MM.1S (cell line): ENCODE measurements at regions not wholly inside any gene's neighbourhood (a gene's known extent, or its start where the extent isn't known, plus 50 kb on each side); places are given as distances from the start of the nearest gene placed in this dataset.

Experiments used
- EZH2 ChIP-seq: fragments of 300-600 bp; sonication (generic); optimal IDR thresholded peaks from 2 replicates; pipeline ENCODE3; 2017; ENCODE audit warnings: low read depth, mild to moderate bottlenecking, antibody characterized with exemption, low read length, mixed read lengths
- TF ChIP-seq, protein P1 (sequence below): fragments of 300-600 bp; sonication (generic); IDR thresholded peaks from 2 replicates; pipeline ENCODE4 v1.5.1; 2016; ENCODE audit warnings: antibody characterized with exemption, low read length, mixed read lengths

DNA sequence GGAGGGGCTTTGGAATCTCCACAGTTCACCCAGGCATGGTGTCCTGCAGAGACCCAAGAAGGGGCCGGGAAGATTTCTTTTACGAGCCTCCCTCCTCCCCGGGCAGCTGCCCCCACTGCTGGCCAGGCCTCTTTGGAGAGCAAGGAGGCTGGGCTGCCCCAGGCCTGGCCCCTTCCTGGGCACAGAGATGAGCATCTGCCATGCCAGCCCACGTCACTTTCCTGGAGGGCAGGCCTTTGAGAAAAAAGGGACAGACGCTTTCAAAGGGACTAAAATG lies 60.5 kb upstream of the FGF3 start:
- TF ChIP-seq, protein P1, sequence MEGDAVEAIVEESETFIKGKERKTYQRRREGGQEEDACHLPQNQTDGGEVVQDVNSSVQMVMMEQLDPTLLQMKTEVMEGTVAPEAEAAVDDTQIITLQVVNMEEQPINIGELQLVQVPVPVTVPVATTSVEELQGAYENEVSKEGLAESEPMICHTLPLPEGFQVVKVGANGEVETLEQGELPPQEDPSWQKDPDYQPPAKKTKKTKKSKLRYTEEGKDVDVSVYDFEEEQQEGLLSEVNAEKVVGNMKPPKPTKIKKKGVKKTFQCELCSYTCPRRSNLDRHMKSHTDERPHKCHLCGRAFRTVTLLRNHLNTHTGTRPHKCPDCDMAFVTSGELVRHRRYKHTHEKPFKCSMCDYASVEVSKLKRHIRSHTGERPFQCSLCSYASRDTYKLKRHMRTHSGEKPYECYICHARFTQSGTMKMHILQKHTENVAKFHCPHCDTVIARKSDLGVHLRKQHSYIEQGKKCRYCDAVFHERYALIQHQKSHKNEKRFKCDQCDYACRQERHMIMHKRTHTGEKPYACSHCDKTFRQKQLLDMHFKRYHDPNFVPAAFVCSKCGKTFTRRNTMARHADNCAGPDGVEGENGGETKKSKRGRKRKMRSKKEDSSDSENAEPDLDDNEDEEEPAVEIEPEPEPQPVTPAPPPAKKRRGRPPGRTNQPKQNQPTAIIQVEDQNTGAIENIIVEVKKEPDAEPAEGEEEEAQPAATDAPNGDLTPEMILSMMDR: no peak
- no peak for TF ChIP-seq EZH2
